Suprapubic skin (tissue), 4 donors: ENCODE measurements at regions not wholly inside any gene's neighbourhood (a gene's known extent, or its start where the extent isn't known, plus 50 kb on each side); places are given as distances from the start of the nearest gene placed in this dataset.

Experiments used
- DNase-seq, 2 donors: peaks; one replicate each; pipeline ENCODE4 v3.0.0-alpha.2; 2019; ENCODE audit warnings: low spot score in 2 of 2
- H3K27ac ChIP-seq: fragments of 200-600 bp; sonication (generic); one replicate; pipeline ENCODE4 v1.5.1; 2019
- H3K27me3 ChIP-seq: fragments of 200-600 bp; sonication (generic); one replicate; pipeline ENCODE4 v1.5.1; 2019
- H3K36me3 ChIP-seq: fragments of 200-600 bp; sonication (generic); one replicate; pipeline ENCODE4 v1.5.1; 2019
- H3K4me1 ChIP-seq: fragments of 200-600 bp; sonication (generic); one replicate; pipeline ENCODE4 v1.5.1; 2019
- H3K4me3 ChIP-seq: fragments of 200-600 bp; sonication (generic); one replicate; pipeline ENCODE4 v1.5.1; 2019; ENCODE audit warnings: mild to moderate bottlenecking
- H3K9me3 ChIP-seq: fragments of 200-600 bp; sonication (generic); one replicate; pipeline ENCODE4 v1.5.1; 2019
- CTCF ChIP-seq, 2 donors: fragments of 200-600 bp in 1 of 2; fragments of 450-650 bp in 1 of 2; sonication (generic) in 1 of 2; IDR thresholded peaks; one replicate each; pipeline ENCODE4 v1.5.1; 2016 to 2019; ENCODE audit warnings: antibody characterized with exemption in 2 of 2, mild to moderate bottlenecking in 1 of 2, moderate library complexity in 1 of 2
- EP300 ChIP-seq: sonication (generic); formaldehyde crosslinking; IDR thresholded peaks from one replicate; pipeline ENCODE4 v1.6.1; 2017; ENCODE audit warnings: antibody characterized with exemption
- POLR2A ChIP-seq, 2 donors: fragments of 450-650 bp; IDR thresholded peaks; one replicate each; pipeline ENCODE4 v1.6.1; 2017; ENCODE audit warnings: antibody characterized with exemption in 2 of 2, mild to moderate bottlenecking in 2 of 2, moderate library complexity in 2 of 2
- POLR2AphosphoS5 ChIP-seq, 3 donors: sonication (generic); formaldehyde crosslinking; IDR thresholded peaks; one replicate each; pipeline ENCODE4 v1.6.1; 2017; ENCODE audit warnings: antibody characterized with exemption in 3 of 3
- WGBS: methylation state at CpG from one replicate; pipeline ENCODE4 v1.1.5; 2018; 5-methylcytosine and 5-hydroxymethylcytosine counted together

- WGBS, result 56% methylated on average over 2 of the region's 2 CpGs
- TF ChIP-seq POLR2A (IDR thresholded peaks at IDR 0.05), result no peak
- TF ChIP-seq CTCF (IDR thresholded peaks at IDR 0.05), result no peak
- no peak for TF ChIP-seq EP300
- TF ChIP-seq POLR2AphosphoS5 (IDR thresholded peaks at IDR 0.05), result no peak
- no peak for DNase-seq
- no peak overlapping the region for H3K27ac ChIP-seq
- H3K4me1 ChIP-seq, result peaks cover 19% of the 10 kb centered on the region
- no peaks in the 10 kb centered on the region for H3K36me3 ChIP-seq
- no peaks in the 10 kb centered on the region for H3K9me3 ChIP-seq
- H3K4me3 ChIP-seq, result no peak overlapping the region
- H3K27me3 ChIP-seq, result no peaks in the 10 kb centered on the region
Observed at GRCh38 chr1:173424782-173425407, 52.2 kb upstream of the PRDX6 start.

- Histone ChIP-seq H3K27ac (no peak overlapping the region), H3K4me1 (peaks cover 23% of the 10 kb centered on the region), H3K36me3 (no peaks in the 10 kb centered on the region), H3K4me3 (no peak overlapping the region), H3K27me3 (no peaks in the 10 kb centered on the region), H3K9me3 (no peaks in the 10 kb centered on the region)
- DNase-seq, result no peak
- TF ChIP-seq POLR2A (IDR thresholded peaks at IDR 0.05) (no peak), CTCF (IDR thresholded peaks at IDR 0.05) (no peak), POLR2AphosphoS5 (IDR thresholded peaks at IDR 0.05) (no peak), EP300 (no peak)
- WGBS, result 68% methylated on average over 5 of the region's 5 CpGs
Observed at GRCh38 chr1:173426057-173426456, 51.1 kb upstream of the PRDX6 start.

GRCh38 chr1:173427146-173428054 is 49.7 kb upstream of the PRDX6 start:
- Histone ChIP-seq H3K27me3 (no peaks in the 10 kb centered on the region), H3K9me3 (no peaks in the 10 kb centered on the region), H3K4me3 (no peak overlapping the region), H3K4me1 (peaks cover 26% of the 10 kb centered on the region), H3K36me3 (no peaks in the 10 kb centered on the region), H3K27ac (no peak overlapping the region)
- 79% methylated on average over 9 of the region's 9 CpGs for WGBS
- TF ChIP-seq POLR2AphosphoS5 (IDR thresholded peaks at IDR 0.05) (no peak), EP300 (no peak), POLR2A (IDR thresholded peaks at IDR 0.05) (no peak), CTCF (IDR thresholded peaks at IDR 0.05) (no peak)
- DNase-seq, result no peak
